H1 (cell line): ENCODE measurements at regions not wholly inside any gene's neighbourhood (a gene's known extent, or its start where the extent isn't known, plus 50 kb on each side); places are given as distances from the start of the nearest gene placed in this dataset.

Source experiments
- CTCF ChIA-PET: fragments of 300-600 bp; sonication (Branson Sonifier 250); formaldehyde crosslinking; loops from one replicate; lab custom pipeline; 2021; ENCODE audit not compliant: partially characterized antibody; lab: Charles Lee
- POLR2A ChIA-PET: fragments of 300-600 bp; sonication (Branson Sonifier 250); formaldehyde crosslinking; loops from one replicate; lab custom pipeline; 2021; ENCODE audit warnings: inconsistent platforms; ENCODE audit not compliant: partially characterized antibody; lab: Charles Lee
- DNase-seq, 2 experiments: peaks; one replicate each; pipeline versions ENCODE4 v3.0.0 to v3.0.0-alpha.2; 2010 to 2022; ENCODE audit warnings: low spot score in 2 of 2, low read depth in 1 of 2, mixed read lengths in 1 of 2
- FAIRE-seq: peaks from 2 replicates; lab custom pipeline; 2011; peaks lifted over from hg19 to GRCh38; lab: Jason Lieb, UNC
- H2AFZ ChIP-seq: 2 replicates; pipeline ENCODE4 v1.8.1; 2012; ENCODE audit warnings: low read length, inconsistent platforms
- H2AK5ac ChIP-seq: 2 replicates; pipeline ENCODE4 v1.6.1; 2013; ENCODE audit warnings: low read depth, low read length
- H2BK120ac ChIP-seq: replicated peaks from 2 replicates; pipeline ENCODE3; 2013; ENCODE audit warnings: low read depth, low read length, inconsistent platforms
- H2BK12ac ChIP-seq: 2 replicates; pipeline ENCODE4 v1.6.1; 2013; ENCODE audit warnings: low read depth, low read length
- H2BK15ac ChIP-seq: 2 replicates; pipeline ENCODE4 v1.6.1; 2013; ENCODE audit warnings: low read length
- H2BK20ac ChIP-seq: 2 replicates; pipeline ENCODE4 v1.6.1; 2013; ENCODE audit warnings: low read length
- H2BK5ac ChIP-seq: 2 replicates; pipeline ENCODE4 v1.6.1; 2013; ENCODE audit warnings: low read depth, low read length
- H3K14ac ChIP-seq: 2 replicates; pipeline ENCODE4 v1.6.1; 2013; ENCODE audit warnings: inconsistent platforms; ENCODE audit not compliant: insufficient read length
- H3K18ac ChIP-seq: 2 replicates; pipeline ENCODE4 v1.6.1; 2013; ENCODE audit warnings: low read length; ENCODE audit errors: extremely low read depth
- H3K23ac ChIP-seq: 2 replicates; pipeline ENCODE4 v1.6.1; 2013; ENCODE audit warnings: inconsistent platforms; ENCODE audit not compliant: insufficient read length
- H3K23me2 ChIP-seq: 2 replicates; pipeline ENCODE4 v1.6.1; 2013; ENCODE audit warnings: low read depth, low read length
- H3K27ac ChIP-seq: 2 replicates; pipeline ENCODE4 v1.6.1; 2011; ENCODE audit warnings: low read depth, low read length, inconsistent platforms
- H3K27me3 ChIP-seq, 4 experiments: replicated peaks in 1 of 4; 1 replicate in 1 of 4; 2 replicates in 3 of 4; pipeline versions ENCODE4 v1.6.1 to v1.8.1; 2011 to 2013; ENCODE audit warnings: low read length in 3 of 4, mild to moderate bottlenecking in 3 of 4, inconsistent platforms in 2 of 4, mixed read lengths in 2 of 4, moderate library complexity in 1 of 4; ENCODE audit not compliant: control insufficient read depth in 3 of 4, insufficient read depth in 3 of 4; ENCODE audit errors: extremely low read depth in 1 of 4
- H3K36me3 ChIP-seq, 4 experiments: 2 replicates each; pipeline versions ENCODE4 v1.6.1 to v1.8.1; 2011 to 2013; ENCODE audit warnings: mild to moderate bottlenecking in 4 of 4, low read length in 3 of 4, moderate library complexity in 2 of 4, control low read depth in 1 of 4, inconsistent platforms in 1 of 4; ENCODE audit not compliant: insufficient read depth in 4 of 4, control insufficient read depth in 2 of 4
- H3K4ac ChIP-seq: replicated peaks from 2 replicates; pipeline ENCODE3; 2013; ENCODE audit warnings: low read length, low read depth, mixed read lengths, inconsistent platforms; ENCODE audit not compliant: insufficient read length
- H3K4me1 ChIP-seq, 4 experiments: replicated peaks in 1 of 4; 1 replicate in 1 of 4; 2 replicates in 3 of 4; pipeline versions ENCODE4 v1.6.1 to v1.8.1; 2011 to 2013; ENCODE audit warnings: low read length in 3 of 4, inconsistent platforms in 2 of 4, mixed read lengths in 1 of 4; ENCODE audit not compliant: insufficient read depth in 4 of 4, control insufficient read depth in 3 of 4
- H3K4me2 ChIP-seq, 2 experiments: 2 replicates each; pipeline versions ENCODE4 v1.6.1 to v1.8.1; 2011 to 2013; ENCODE audit warnings: low read depth in 2 of 2, low read length in 2 of 2, control low read depth in 1 of 2, inconsistent platforms in 1 of 2, mild to moderate bottlenecking in 1 of 2; ENCODE audit not compliant: insufficient read depth in 1 of 2
- H3K4me3 ChIP-seq, 4 experiments: fragments of 200-600, 300-600 bp in 1 of 4; sonication (generic), shearing (Covaris generic), sonication (Bioruptor Twin) in 1 of 4; 2 replicates each; pipeline versions ENCODE4 v1.5.1 to v1.8.1; 2011 to 2016; ENCODE audit warnings: low read length in 4 of 4, low read depth in 3 of 4, control low read depth in 2 of 4, inconsistent platforms in 2 of 4, mild to moderate bottlenecking in 2 of 4, mixed read lengths in 1 of 4, moderate library complexity in 1 of 4; ENCODE audit not compliant: insufficient read depth in 2 of 4; ENCODE audit errors: extremely low read depth in 1 of 4
- H3K56ac ChIP-seq: replicated peaks from 2 replicates; pipeline ENCODE3; 2013; ENCODE audit warnings: low read depth, mild to moderate bottlenecking, mixed read lengths, low read length, inconsistent platforms; ENCODE audit not compliant: insufficient read length
- H3K79me1 ChIP-seq: 2 replicates; pipeline ENCODE4 v1.6.1; 2013; ENCODE audit warnings: low read depth, low read length, control low read depth
- H3K79me2 ChIP-seq, 2 experiments: 2 replicates each; pipeline versions ENCODE4 v1.6.1 to v1.8.1; 2012 to 2013; ENCODE audit warnings: low read length in 2 of 2, mild to moderate bottlenecking in 2 of 2, inconsistent platforms in 1 of 2; ENCODE audit not compliant: insufficient read depth in 2 of 2, control insufficient read depth in 1 of 2
- H3K9ac ChIP-seq, 4 experiments: replicated peaks in 1 of 4; 1 replicate in 1 of 4; 2 replicates in 3 of 4; pipeline versions ENCODE4 v1.6.1 to v1.8.1; 2011 to 2013; ENCODE audit warnings: low read depth in 3 of 4, low read length in 3 of 4, control low read depth in 2 of 4, mild to moderate bottlenecking in 2 of 4, moderate library complexity in 2 of 4, inconsistent platforms in 1 of 4; ENCODE audit errors: extremely low read depth in 1 of 4
- H3K9me3 ChIP-seq, 2 experiments: 2 replicates each; pipeline versions ENCODE4 v1.6.1 to v1.8.1; 2012 to 2013; ENCODE audit warnings: mild to moderate bottlenecking in 2 of 2, moderate library complexity in 2 of 2, control low read depth in 1 of 2, inconsistent platforms in 1 of 2, low read depth in 1 of 2, low read length in 1 of 2, mixed read lengths in 1 of 2; ENCODE audit not compliant: insufficient read depth in 2 of 2
- H4K20me1 ChIP-seq, 2 experiments: replicated peaks in 1 of 2; 2 replicates each; pipeline versions ENCODE3 to v1.8.1; 2011 to 2013; ENCODE audit warnings: inconsistent platforms in 2 of 2, low read length in 2 of 2, mild to moderate bottlenecking in 1 of 2; ENCODE audit not compliant: insufficient read depth in 2 of 2, control insufficient read depth in 1 of 2
- H4K5ac ChIP-seq: 2 replicates; pipeline ENCODE4 v1.6.1; 2013; ENCODE audit warnings: low read length, low read depth, mixed read lengths, inconsistent platforms; ENCODE audit not compliant: insufficient read length
- H4K8ac ChIP-seq: 2 replicates; pipeline ENCODE4 v1.8.0; 2013; ENCODE audit warnings: mild to moderate bottlenecking, moderate library complexity, low read length, inconsistent platforms; ENCODE audit not compliant: insufficient read depth; ENCODE audit errors: extremely low read depth
- H4K91ac ChIP-seq: replicated peaks from 2 replicates; pipeline ENCODE3; 2013; ENCODE audit warnings: low read length, mixed read lengths, inconsistent platforms; ENCODE audit not compliant: insufficient read length
- ATF2 ChIP-seq: IDR thresholded peaks from 2 replicates; pipeline ENCODE4 v1.6.1; 2012; ENCODE audit warnings: low read length, inconsistent platforms
- POLR2A ChIP-seq, 2 experiments: IDR thresholded peaks; 1 replicate in 1 of 2; 2 replicates in 1 of 2; pipeline ENCODE4 v1.6.1; 2011; ENCODE audit warnings: low read depth in 2 of 2, low read length in 2 of 2, mild to moderate bottlenecking in 2 of 2; ENCODE audit errors: control extremely low read depth in 1 of 2
- WGBS, 2 experiments: shearing (Covaris generic) in 1 of 2; methylation state at CpG; one replicate each; pipeline versions ENCODE4 v1.1.6 to v1.1.7; 2013 to 2015; ENCODE audit warnings: low lambda C conversion rate in 2 of 2, mixed read lengths in 2 of 2, inconsistent platforms in 1 of 2, low coverage in 1 of 2, missing lambda C conversion rate in 1 of 2; ENCODE audit not compliant: insufficient replicate concordance in 2 of 2, insufficient coverage in 1 of 2, insufficient read length in 1 of 2; ENCODE audit errors: extremely low coverage in 1 of 2, missing lambda C conversion rate in 1 of 2; 5-methylcytosine and 5-hydroxymethylcytosine counted together

DNA sequence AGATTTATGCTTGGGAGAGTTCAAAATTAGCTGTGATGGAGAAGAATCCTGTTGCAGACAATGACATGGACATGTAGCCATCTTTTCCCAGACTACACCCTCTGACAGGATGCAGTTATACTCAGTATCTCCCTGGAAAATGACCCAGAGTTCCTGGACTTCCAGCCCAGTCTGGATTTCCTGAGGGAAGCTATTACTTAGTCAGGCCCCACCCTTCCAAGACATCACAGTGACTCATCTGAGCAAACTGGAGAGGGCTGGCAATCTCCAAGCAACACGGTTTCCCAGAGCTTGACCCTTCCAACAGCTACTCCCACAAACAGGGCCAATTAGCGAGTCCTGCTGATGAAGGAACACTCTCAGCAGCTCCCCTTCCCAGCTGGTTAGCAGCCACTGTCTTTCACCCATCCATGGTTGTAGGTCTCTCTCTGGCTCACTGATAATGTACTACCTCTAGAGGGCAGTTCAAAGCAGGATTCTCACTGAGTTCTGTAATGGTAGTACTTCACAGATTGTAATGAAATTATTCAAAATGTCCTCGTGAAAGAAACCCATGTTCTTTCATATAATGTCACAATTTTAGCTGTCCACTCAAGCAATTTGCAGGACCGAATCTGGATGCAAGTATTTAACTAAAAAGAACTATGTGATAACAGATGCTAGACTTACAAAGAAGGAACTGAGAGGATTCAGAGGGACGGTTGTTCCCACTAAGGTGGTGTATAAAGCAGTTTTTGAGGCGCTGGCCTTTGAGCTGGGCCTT is 110.2 kb downstream of the MDH1 start:
- peak overlapping the region; percentile 53 for H2BK12ac ChIP-seq
- no peaks in the 10 kb centered on the region for H3K36me3 ChIP-seq
- H3K9ac ChIP-seq: no peak overlapping the region
- peaks cover 0 to 6% (median 2%) of the 10 kb centered on the region in 4 experiments; a peak in 3 of 7 replicates for H3K4me1 ChIP-seq
- H3K79me2 ChIP-seq: no peaks in the 10 kb centered on the region
- 47% methylated on average over 6 of the region's 6 CpGs; no CpG with 5 or more reads in 1 of the 2 experiments for WGBS, 2 experiments
- no peak overlapping the region for H3K4me3 ChIP-seq
- no peaks in the 10 kb centered on the region for H3K23me2 ChIP-seq
- H3K14ac ChIP-seq: no peak overlapping the region
- no peak overlapping the region for H4K91ac ChIP-seq
- H3K18ac ChIP-seq: no peak overlapping the region
- H2AFZ ChIP-seq: no peak overlapping the region
- peak; percentile 73 for FAIRE-seq
- no peak overlapping the region for H3K56ac ChIP-seq
- H2BK20ac ChIP-seq: peak overlapping the region; percentile 52
- no peaks in the 10 kb centered on the region for H3K79me1 ChIP-seq
- no peak overlapping the region for H3K27ac ChIP-seq
- 0 out of 2 replicates have a peak overlapping the region, but pooled peaks have one; percentile 40 for H2BK5ac ChIP-seq
- H3K4ac ChIP-seq: no peak overlapping the region
- no peaks in the 10 kb centered on the region for H3K27me3 ChIP-seq
- no peak overlapping the region for H4K5ac ChIP-seq
- H3K23ac ChIP-seq: no peak overlapping the region
- ChIA-PET POLR2A (interaction anchor here (0.6 to 2.7 kb wide), 11 partner anchors 9 to 196 kb away, joined by 3 to 28 read pairs (median 3); partner anchors contain the start of genes MDH1, UGP2 and WDPCP), CTCF (interaction anchor here (0.5 to 3.5 kb wide), 47 partner anchors 8 to 575 kb away, joined by 3 to 31 read pairs (median 4); partner anchors contain the start of genes MDH1 and UGP2)
- 0 out of 4 replicates have a peak, but pooled peaks cover 0 to 2% of the 10 kb centered on the region in 2 experiments for H3K9me3 ChIP-seq
- H4K20me1 ChIP-seq: no peaks in the 10 kb centered on the region
- H3K4me2 ChIP-seq: 0 out of 4 replicates have a peak overlapping the region, but pooled peaks of 1 of the 2 experiments have one; percentile 18
- DNase-seq: peak; percentile 51 to 53
- no peak overlapping the region for H2BK15ac ChIP-seq
- H4K8ac ChIP-seq: no peak overlapping the region
- H2AK5ac ChIP-seq: 0 out of 2 replicates have a peak overlapping the region, but pooled peaks have one; percentile 66
- peak overlapping the region; percentile 9 for H2BK120ac ChIP-seq
- 0 out of 2 replicates have a peak, but pooled peaks have one; percentile 21 for TF ChIP-seq ATF2
- no peak for TF ChIP-seq POLR2A (IDR thresholded peaks at IDR 0.05; ENCODE audit: control extremely low read depth in 1 of 2, low read depth in 2 of 2, low read length in 2 of 2)
